Breast epithelium (tissue), 4 donors: ENCODE measurements at regions not wholly inside any gene's neighbourhood (a gene's known extent, or its start where the extent isn't known, plus 50 kb on each side); places are given as distances from the start of the nearest gene placed in this dataset.

ENCODE experiments used
- DNase-seq, 2 donors: peaks; one replicate each; pipeline ENCODE4 v3.0.0-alpha.2; 2019; ENCODE audit warnings: low spot score in 2 of 2
- H3K27ac ChIP-seq, 2 donors: fragments of 200-600 bp; sonication (generic) in 1 of 2; one replicate each; pipeline ENCODE4 v1.5.1; 2016 to 2019; ENCODE audit warnings: mild to moderate bottlenecking in 1 of 2
- H3K27me3 ChIP-seq, 2 donors: fragments of 200-600 bp; sonication (generic) in 1 of 2; one replicate each; pipeline versions ENCODE4 v1.5.1 to v1.6.0; 2017 to 2019; ENCODE audit warnings: control low read depth in 1 of 2, mild to moderate bottlenecking in 1 of 2
- H3K36me3 ChIP-seq: fragments of 200-600 bp; one replicate; pipeline ENCODE4 v1.5.1; 2019
- H3K4me1 ChIP-seq, 2 donors: fragments of 200-600 bp; sonication (generic); one replicate each; pipeline ENCODE4 v1.5.1; 2016 to 2019; ENCODE audit warnings: control low read depth in 1 of 2
- H3K4me3 ChIP-seq, 3 donors: fragments of 200-600 bp; sonication (generic); 1 replicate in 2 of 3; 2 replicates in 1 of 3; pipeline ENCODE4 v1.5.1; 2016 to 2019; ENCODE audit warnings: mild to moderate bottlenecking in 3 of 3, moderate library complexity in 2 of 3
- H3K9me3 ChIP-seq, 2 donors: fragments of 200-600 bp; sonication (generic) in 1 of 2; one replicate each; pipeline ENCODE4 v1.5.1; 2016 to 2019; ENCODE audit warnings: control low read depth in 1 of 2
- CTCF ChIP-seq, 3 donors: fragments of 450-650 bp; IDR thresholded peaks; one replicate each; pipeline ENCODE4 v1.5.1; 2016 to 2017; ENCODE audit warnings: antibody characterized with exemption in 3 of 3, mild to moderate bottlenecking in 3 of 3, moderate library complexity in 3 of 3
- POLR2A ChIP-seq: fragments of 450-650 bp; IDR thresholded peaks from one replicate; pipeline ENCODE4 v1.6.1; 2016; ENCODE audit warnings: antibody characterized with exemption, mild to moderate bottlenecking, moderate library complexity
- POLR2AphosphoS5 ChIP-seq, 3 donors: sonication (generic); formaldehyde crosslinking; IDR thresholded peaks; one replicate each; pipeline ENCODE4 v1.6.1; 2017; ENCODE audit warnings: antibody characterized with exemption in 3 of 3
- intact Hi-C: fragments of 100-400 bp; cut with DNase I; formaldehyde crosslinking; loops from one replicate; pipeline ENCODE4 v1.15.1; 2023; ENCODE audit warnings: low total_unique reads

GRCh38 chr10:29009464-29009863, 279.4 kb upstream of the LYZL1 start:
- H3K36me3 ChIP-seq: no peaks in the 10 kb centered on the region
- no peak for DNase-seq
- H3K27ac ChIP-seq: no peak overlapping the region
- no peak overlapping the region for H3K4me3 ChIP-seq
- intact Hi-C loops: no loop called here
- H3K27me3 ChIP-seq: no peaks in the 10 kb centered on the region
- no peaks in the 10 kb centered on the region for H3K4me1 ChIP-seq
- no peak for TF ChIP-seq CTCF (IDR thresholded peaks at IDR 0.05)
- TF ChIP-seq POLR2A: no peak
- TF ChIP-seq POLR2AphosphoS5 (IDR thresholded peaks at IDR 0.05): no peak
- H3K9me3 ChIP-seq: no peaks in the 10 kb centered on the region

GRCh38 chr10:29011516-29011915, 277.4 kb upstream of the LYZL1 start:
- Histone ChIP-seq H3K4me3 (no peak overlapping the region), H3K27ac (no peak overlapping the region), H3K9me3 (no peaks in the 10 kb centered on the region), H3K36me3 (no peaks in the 10 kb centered on the region), H3K27me3 (no peaks in the 10 kb centered on the region), H3K4me1 (no peaks in the 10 kb centered on the region)
- no peak for TF ChIP-seq POLR2AphosphoS5 (IDR thresholded peaks at IDR 0.05)
- DNase-seq: no peak
- intact Hi-C loops: no loop called here

GRCh38 chr10:29012926-29013554, 275.8 kb upstream of the LYZL1 start:
- Histone ChIP-seq H3K9me3 (no peaks in the 10 kb centered on the region), H3K4me3 (no peak overlapping the region), H3K27ac (no peak overlapping the region), H3K4me1 (no peaks in the 10 kb centered on the region), H3K27me3 (no peaks in the 10 kb centered on the region), H3K36me3 (no peaks in the 10 kb centered on the region)
- intact Hi-C loops: no loop called here
- no peak for DNase-seq
- TF ChIP-seq POLR2AphosphoS5 (IDR thresholded peaks at IDR 0.05) (no peak), POLR2A (no peak), CTCF (IDR thresholded peaks at IDR 0.05) (no peak)

DNA sequence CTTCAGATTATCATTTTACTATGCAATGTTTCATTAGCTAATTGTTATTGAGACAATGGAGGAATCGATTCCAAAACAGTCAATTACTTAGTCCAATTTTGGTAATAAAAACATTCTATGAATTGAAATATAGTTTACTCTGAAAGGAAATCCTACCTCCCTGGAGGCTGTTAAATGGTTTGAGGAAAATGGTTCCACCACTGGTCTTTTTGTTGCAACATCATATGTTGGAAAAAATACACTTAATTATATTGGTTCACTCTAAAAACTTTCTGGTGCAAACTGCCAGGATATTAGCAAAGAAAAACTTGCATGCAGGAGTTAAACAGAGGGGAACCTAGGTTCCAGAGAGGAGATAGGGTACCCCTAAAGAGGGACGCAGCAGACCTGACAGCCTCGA, 267.3 kb upstream of the LYZL1 start:
- Histone ChIP-seq H3K4me1 (no peaks in the 10 kb centered on the region), H3K4me3 (no peak overlapping the region), H3K9me3 (no peaks in the 10 kb centered on the region), H3K36me3 (no peaks in the 10 kb centered on the region), H3K27me3 (no peaks in the 10 kb centered on the region), H3K27ac (no peak overlapping the region)
- no peak for TF ChIP-seq POLR2A
- TF ChIP-seq CTCF (IDR thresholded peaks at IDR 0.05): no peak
- TF ChIP-seq POLR2AphosphoS5 (IDR thresholded peaks at IDR 0.05): no peak
- intact Hi-C loops: no loop called here
- no peak for DNase-seq

DNA sequence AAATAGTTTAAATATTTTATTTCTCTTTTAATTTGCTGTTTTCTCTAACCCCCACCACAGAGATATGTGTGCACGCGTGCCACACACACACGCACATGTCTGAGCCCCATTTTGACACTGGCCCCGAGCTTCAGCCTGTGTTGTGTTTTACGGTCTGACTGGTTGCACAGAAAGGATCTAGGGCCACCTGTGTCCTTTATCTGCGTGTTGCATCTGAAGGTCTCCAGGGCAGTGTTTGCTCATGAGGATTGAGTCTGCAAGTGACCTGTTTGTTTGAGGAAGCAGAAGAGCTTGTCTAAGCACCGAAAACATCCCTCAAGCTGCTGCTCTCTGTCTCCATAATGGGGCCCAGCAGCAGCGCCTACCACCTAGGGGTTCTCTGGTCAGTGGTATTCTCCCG, 266.4 kb upstream of the LYZL1 start:
- Histone ChIP-seq H3K36me3 (no peaks in the 10 kb centered on the region), H3K4me3 (no peak overlapping the region), H3K27me3 (no peaks in the 10 kb centered on the region), H3K4me1 (no peaks in the 10 kb centered on the region), H3K9me3 (no peaks in the 10 kb centered on the region), H3K27ac (no peak overlapping the region)
- intact Hi-C loops: no loop called here
- DNase-seq: no peak
- TF ChIP-seq POLR2A: no peak
- TF ChIP-seq CTCF (IDR thresholded peaks at IDR 0.05): no peak
- TF ChIP-seq POLR2AphosphoS5 (IDR thresholded peaks at IDR 0.05): no peak

- intact Hi-C loops: no loop called here
- no peak overlapping the region for H3K4me3 ChIP-seq
These were observed 265.2 kb upstream of the LYZL1 start for GRCh38 chr10:29023678-29024077.

More at GRCh38 chr10:29023678-29024077, 265.2 kb upstream of the LYZL1 start:
- Histone ChIP-seq H3K36me3 (no peaks in the 10 kb centered on the region), H3K27me3 (no peaks in the 10 kb centered on the region), H3K4me1 (no peaks in the 10 kb centered on the region), H3K27ac (no peak overlapping the region), H3K9me3 (no peaks in the 10 kb centered on the region)
- no peak for DNase-seq
- TF ChIP-seq POLR2A: no peak
- no peak for TF ChIP-seq POLR2AphosphoS5 (IDR thresholded peaks at IDR 0.05)
- no peak for TF ChIP-seq CTCF (IDR thresholded peaks at IDR 0.05)
